Neural progenitor cell (in vitro differentiated cells): ENCODE measurements at regions not wholly inside any gene's neighbourhood (a gene's known extent, or its start where the extent isn't known, plus 50 kb on each side); places are given as distances from the start of the nearest gene placed in this dataset.

Experiments
- DNase-seq: peaks from one replicate; pipeline ENCODE4 v3.0.0-alpha.2; 2016; ENCODE audit warnings: low spot score
- H2AFZ ChIP-seq: fragments of 200-600 bp; sonication (generic); replicated peaks from 2 replicates; pipeline ENCODE4 v1.6.1; 2016; ENCODE audit warnings: antibody characterized with exemption
- H3F3A ChIP-seq: fragments of 200-600 bp; sonication (generic); 2 replicates; pipeline ENCODE4 v1.6.1; 2016; ENCODE audit warnings: antibody characterized with exemption, low read depth
- H3K27ac ChIP-seq: fragments of 200-600 bp; sonication (generic); 2 replicates; pipeline ENCODE4 v1.5.1; 2016; ENCODE audit warnings: mild to moderate bottlenecking
- H3K27me3 ChIP-seq: fragments of 200-600 bp; sonication (generic); 2 replicates; pipeline ENCODE4 v1.6.1; 2016; ENCODE audit warnings: mild to moderate bottlenecking, moderate library complexity
- H3K36me3 ChIP-seq: fragments of 200-600 bp; sonication (generic); 2 replicates; pipeline ENCODE4 v1.5.1; 2016
- H3K4me1 ChIP-seq: fragments of 200-600 bp; sonication (generic); 2 replicates; pipeline ENCODE4 v1.6.1; 2016; ENCODE audit warnings: mixed run types
- H3K4me2 ChIP-seq: fragments of 200-600 bp; sonication (generic); 2 replicates; pipeline ENCODE4 v1.6.1; 2016
- H3K4me3 ChIP-seq: fragments of 200-600 bp; sonication (generic); 2 replicates; pipeline ENCODE4 v1.5.1; 2016
- H3K79me2 ChIP-seq: fragments of 200-600 bp; sonication (generic); 2 replicates; pipeline ENCODE4 v1.6.1; 2016; ENCODE audit warnings: low read depth
- H3K9ac ChIP-seq: fragments of 200-600 bp; sonication (generic); 2 replicates; pipeline ENCODE4 v1.6.1; 2016
- H3K9me3 ChIP-seq: fragments of 200-600 bp; sonication (generic); 2 replicates; pipeline ENCODE4 v1.5.1; 2016; ENCODE audit warnings: low read depth
- H4K20me1 ChIP-seq: fragments of 200-600 bp; sonication (generic); 2 replicates; pipeline ENCODE4 v1.6.1; 2016; ENCODE audit warnings: low read depth
- H3K27ac Mint-ChIP-seq: 3 replicates; pipeline ENCODE4 v1.8.0; 2021; ENCODE audit warnings: mixed read lengths
- H3K27me3 Mint-ChIP-seq: 2 replicates; pipeline ENCODE4 v1.8.0; 2022; ENCODE audit warnings: low read depth, mild to moderate bottlenecking, inconsistent platforms, moderate library complexity, mixed read lengths; ENCODE audit not compliant: insufficient read depth
- H3K36me3 Mint-ChIP-seq: 3 replicates; pipeline ENCODE4 v1.8.0; 2021; ENCODE audit warnings: mixed read lengths
- H3K4me1 Mint-ChIP-seq: 3 replicates; pipeline ENCODE4 v1.8.0; 2021; ENCODE audit warnings: mixed read lengths
- H3K4me3 Mint-ChIP-seq: 3 replicates; pipeline ENCODE4 v1.8.0; 2021; ENCODE audit warnings: mild to moderate bottlenecking, moderate library complexity, mixed read lengths
- H3K9me3 Mint-ChIP-seq: 3 replicates; pipeline ENCODE4 v1.8.0; 2020; ENCODE audit warnings: mixed read lengths
- EZH2 ChIP-seq: fragments of 200-600 bp; sonication (generic); IDR thresholded peaks from 2 replicates; pipeline ENCODE4 v1.6.1; 2017; ENCODE audit warnings: antibody characterized with exemption, mild to moderate bottlenecking, moderate library complexity
- EZH2phosphoT487 ChIP-seq: fragments of 200-600 bp; sonication (generic); IDR thresholded peaks from 2 replicates; pipeline ENCODE4 v1.6.1; 2017; ENCODE audit warnings: antibody characterized with exemption
- TF ChIP-seq, protein P1 (sequence below): fragments of 200-600 bp; sonication (generic); IDR thresholded peaks from 2 replicates; pipeline ENCODE4 v1.5.1; 2017; ENCODE audit warnings: antibody characterized with exemption, mild to moderate bottlenecking

GRCh38 chr5:104247260-104247659, 684.7 kb upstream of the NUDT12 start:
- Histone ChIP-seq H3K4me3 (no peak overlapping the region), H3K27ac (no peak overlapping the region), H3K79me2 (no peaks in the 10 kb centered on the region), H3K27me3 (no peaks in the 10 kb centered on the region), H3F3A (no peaks in the 10 kb centered on the region), H3K36me3 (no peaks in the 10 kb centered on the region), H2AFZ (peak overlapping the region; percentile 24), H3K9ac (no peak overlapping the region), H4K20me1 (no peaks in the 10 kb centered on the region), H3K4me1 (no peaks in the 10 kb centered on the region), H3K4me2 (no peak overlapping the region), H3K9me3 (no peaks in the 10 kb centered on the region)
- no peaks in the 10 kb centered on the region for H3K36me3 Mint-ChIP-seq
- H3K4me3 Mint-ChIP-seq = no peak overlapping the region
- no peak for DNase-seq
- H3K9me3 Mint-ChIP-seq = no peaks in the 10 kb centered on the region
- H3K27me3 Mint-ChIP-seq = no peaks in the 10 kb centered on the region
- H3K27ac Mint-ChIP-seq = no peak overlapping the region
- H3K4me1 Mint-ChIP-seq = no peaks in the 10 kb centered on the region
- no peak for TF ChIP-seq EZH2phosphoT487

- Mint-ChIP-seq H3K27ac (no peak overlapping the region), H3K27me3 (no peaks in the 10 kb centered on the region), H3K9me3 (no peaks in the 10 kb centered on the region), H3K4me3 (no peak overlapping the region), H3K36me3 (no peaks in the 10 kb centered on the region), H3K4me1 (no peaks in the 10 kb centered on the region)
- H3K9me3 ChIP-seq = no peaks in the 10 kb centered on the region
- H3K4me2 ChIP-seq = no peak overlapping the region
- no peaks in the 10 kb centered on the region for H3K27me3 ChIP-seq
- no peak overlapping the region for H3K27ac ChIP-seq
- no peaks in the 10 kb centered on the region for H3K79me2 ChIP-seq
- H3F3A ChIP-seq = no peaks in the 10 kb centered on the region
- TF ChIP-seq EZH2phosphoT487 (no peak), EZH2 (no peak)
- TF ChIP-seq, protein P1, sequence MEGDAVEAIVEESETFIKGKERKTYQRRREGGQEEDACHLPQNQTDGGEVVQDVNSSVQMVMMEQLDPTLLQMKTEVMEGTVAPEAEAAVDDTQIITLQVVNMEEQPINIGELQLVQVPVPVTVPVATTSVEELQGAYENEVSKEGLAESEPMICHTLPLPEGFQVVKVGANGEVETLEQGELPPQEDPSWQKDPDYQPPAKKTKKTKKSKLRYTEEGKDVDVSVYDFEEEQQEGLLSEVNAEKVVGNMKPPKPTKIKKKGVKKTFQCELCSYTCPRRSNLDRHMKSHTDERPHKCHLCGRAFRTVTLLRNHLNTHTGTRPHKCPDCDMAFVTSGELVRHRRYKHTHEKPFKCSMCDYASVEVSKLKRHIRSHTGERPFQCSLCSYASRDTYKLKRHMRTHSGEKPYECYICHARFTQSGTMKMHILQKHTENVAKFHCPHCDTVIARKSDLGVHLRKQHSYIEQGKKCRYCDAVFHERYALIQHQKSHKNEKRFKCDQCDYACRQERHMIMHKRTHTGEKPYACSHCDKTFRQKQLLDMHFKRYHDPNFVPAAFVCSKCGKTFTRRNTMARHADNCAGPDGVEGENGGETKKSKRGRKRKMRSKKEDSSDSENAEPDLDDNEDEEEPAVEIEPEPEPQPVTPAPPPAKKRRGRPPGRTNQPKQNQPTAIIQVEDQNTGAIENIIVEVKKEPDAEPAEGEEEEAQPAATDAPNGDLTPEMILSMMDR = no peak
- H3K4me1 ChIP-seq = no peaks in the 10 kb centered on the region
- no peak overlapping the region for H3K4me3 ChIP-seq
- H4K20me1 ChIP-seq = no peaks in the 10 kb centered on the region
- no peak overlapping the region for H2AFZ ChIP-seq
- no peaks in the 10 kb centered on the region for H3K36me3 ChIP-seq
- H3K9ac ChIP-seq = no peak overlapping the region
- peak; percentile 5 for DNase-seq
These were observed 678.5 kb upstream of the NUDT12 start for GRCh38 chr5:104241046-104241445.

- no peaks in the 10 kb centered on the region for H4K20me1 ChIP-seq
- H3K4me3 Mint-ChIP-seq = no peak overlapping the region
- no peaks in the 10 kb centered on the region for H3K4me1 ChIP-seq
- no peaks in the 10 kb centered on the region for H3F3A ChIP-seq
- no peaks in the 10 kb centered on the region for H3K36me3 Mint-ChIP-seq
- H3K4me3 ChIP-seq = no peak overlapping the region
- no peaks in the 10 kb centered on the region for H3K27me3 ChIP-seq
- H3K27me3 Mint-ChIP-seq = no peaks in the 10 kb centered on the region
- H2AFZ ChIP-seq = no peak overlapping the region
- H3K79me2 ChIP-seq = no peaks in the 10 kb centered on the region
- H3K9me3 ChIP-seq = no peaks in the 10 kb centered on the region
- DNase-seq = no peak
- no peaks in the 10 kb centered on the region for H3K36me3 ChIP-seq
- no peak overlapping the region for H3K9ac ChIP-seq
- no peak overlapping the region for H3K27ac ChIP-seq
- no peak overlapping the region for H3K4me2 ChIP-seq
- TF ChIP-seq, protein P1 = no peak
- no peak for TF ChIP-seq EZH2phosphoT487
- TF ChIP-seq EZH2 = no peak
- no peak overlapping the region for H3K27ac Mint-ChIP-seq
- H3K4me1 Mint-ChIP-seq = no peaks in the 10 kb centered on the region
- H3K9me3 Mint-ChIP-seq = no peaks in the 10 kb centered on the region
These were observed 675.0 kb upstream of the NUDT12 start for GRCh38 chr5:104237586-104237985.

DNA sequence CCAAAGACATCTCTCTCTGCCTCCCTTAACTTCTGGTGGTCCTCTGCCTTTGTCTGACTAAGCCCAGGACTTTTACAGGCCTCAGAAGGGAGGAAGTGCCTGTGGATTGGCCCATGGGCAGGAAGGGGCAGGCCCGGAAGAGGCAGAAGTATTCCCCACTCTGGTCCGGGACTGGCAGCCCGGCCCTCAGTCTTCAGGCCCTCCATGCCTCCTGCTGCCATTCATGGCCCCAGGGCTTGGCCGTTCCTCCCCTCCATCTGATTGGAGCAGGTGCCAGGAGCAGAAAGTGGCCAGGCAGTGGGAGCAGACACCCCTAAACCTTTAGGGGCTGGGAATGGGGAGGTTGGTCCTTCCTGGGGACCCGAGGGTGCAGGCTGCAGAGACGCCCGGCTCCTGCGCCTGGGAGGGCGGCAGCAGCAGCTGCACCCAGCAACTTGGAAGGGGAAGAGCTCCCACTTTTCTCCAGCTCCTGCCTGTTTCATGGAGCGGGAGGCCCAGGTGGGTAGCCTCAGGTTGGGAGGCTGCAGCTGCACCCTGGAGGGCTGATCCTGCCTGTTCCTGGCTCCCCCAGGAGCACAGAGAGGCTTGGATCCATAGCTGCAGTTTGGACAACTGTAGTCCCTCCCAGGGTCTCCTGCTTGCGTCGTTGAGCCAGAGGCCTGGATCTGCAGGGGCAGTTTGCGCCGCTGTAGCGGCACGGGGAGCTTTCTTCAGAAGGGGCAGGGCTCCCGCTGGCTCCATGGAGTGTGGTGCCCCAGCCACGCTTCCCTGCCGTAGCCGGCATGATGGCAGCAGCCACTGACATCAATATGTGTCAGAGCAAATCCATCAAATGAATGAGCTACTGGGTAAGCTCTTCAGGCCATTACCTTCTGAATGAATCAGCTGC, 661.5 kb upstream of the NUDT12 start:
- no peak for TF ChIP-seq EZH2
- TF ChIP-seq, protein P1 = no peak
- TF ChIP-seq EZH2phosphoT487 = no peak
- no peak overlapping the region for H3K4me3 ChIP-seq

More for the DNA sequence above, 661.5 kb upstream of the NUDT12 start:
- Mint-ChIP-seq H3K27ac (no peak overlapping the region), H3K27me3 (no peaks in the 10 kb centered on the region), H3K4me3 (no peak overlapping the region), H3K4me1 (no peaks in the 10 kb centered on the region), H3K9me3 (no peaks in the 10 kb centered on the region), H3K36me3 (no peaks in the 10 kb centered on the region)
- Histone ChIP-seq H3K27ac (no peak overlapping the region), H4K20me1 (no peaks in the 10 kb centered on the region), H3K9ac (no peak overlapping the region), H3K4me1 (no peaks in the 10 kb centered on the region), H3K27me3 (no peaks in the 10 kb centered on the region), H3K79me2 (no peaks in the 10 kb centered on the region), H3K9me3 (no peaks in the 10 kb centered on the region), H3F3A (no peaks in the 10 kb centered on the region), H3K36me3 (no peaks in the 10 kb centered on the region), H3K4me2 (no peak overlapping the region), H2AFZ (peak overlapping the region; percentile 16)
- no peak for DNase-seq
